Esophagus (tissue), 2 donors: ENCODE measurements at regions not wholly inside any gene's neighbourhood (a gene's known extent, or its start where the extent isn't known, plus 50 kb on each side); places are given as distances from the start of the nearest gene placed in this dataset.

Experiments
- H3K27ac ChIP-seq, 2 donors: one replicate each; pipeline ENCODE4 v1.5.1; 2013; ENCODE audit warnings: low read depth in 2 of 2, mild to moderate bottlenecking in 2 of 2, inconsistent platforms in 1 of 2, low read length in 1 of 2, moderate library complexity in 1 of 2
- H3K27me3 ChIP-seq, 2 donors: one replicate each; pipeline ENCODE4 v1.6.1; 2013; ENCODE audit warnings: low read length in 2 of 2, control low read depth in 1 of 2, mild to moderate bottlenecking in 1 of 2; ENCODE audit not compliant: insufficient read depth in 2 of 2, control insufficient read depth in 1 of 2
- H3K36me3 ChIP-seq, 2 donors: one replicate each; pipeline ENCODE4 v1.6.1; 2013; ENCODE audit warnings: low read length in 1 of 2; ENCODE audit not compliant: control insufficient read depth in 2 of 2, insufficient read depth in 2 of 2
- H3K4me1 ChIP-seq, 2 donors: one replicate each; pipeline ENCODE4 v1.6.1; 2013; ENCODE audit warnings: low read length in 1 of 2; ENCODE audit not compliant: control insufficient read depth in 2 of 2, insufficient read depth in 2 of 2
- H3K4me3 ChIP-seq, 2 donors: one replicate each; pipeline ENCODE4 v1.5.1; 2013; ENCODE audit warnings: low read length in 2 of 2, mild to moderate bottlenecking in 2 of 2, low read depth in 1 of 2, moderate library complexity in 1 of 2
- H3K9me3 ChIP-seq, 2 donors: one replicate each; pipeline ENCODE4 v1.6.1; 2013; ENCODE audit warnings: mild to moderate bottlenecking in 2 of 2, low read depth in 1 of 2, low read length in 1 of 2, moderate library complexity in 1 of 2; ENCODE audit not compliant: control insufficient read depth in 2 of 2, insufficient read depth in 1 of 2
- WGBS, 2 donors: extraction: QIAGEN DNeasy Blood & Tissue Kit; methylation state at CpG; one replicate each; pipeline ENCODE4 v1.1.7; 2013; 5-methylcytosine and 5-hydroxymethylcytosine counted together
- donor health status: healthy with polysubstance abuse.
- donor health status: Bipolar disorder and iron deficiency.

DNA sequence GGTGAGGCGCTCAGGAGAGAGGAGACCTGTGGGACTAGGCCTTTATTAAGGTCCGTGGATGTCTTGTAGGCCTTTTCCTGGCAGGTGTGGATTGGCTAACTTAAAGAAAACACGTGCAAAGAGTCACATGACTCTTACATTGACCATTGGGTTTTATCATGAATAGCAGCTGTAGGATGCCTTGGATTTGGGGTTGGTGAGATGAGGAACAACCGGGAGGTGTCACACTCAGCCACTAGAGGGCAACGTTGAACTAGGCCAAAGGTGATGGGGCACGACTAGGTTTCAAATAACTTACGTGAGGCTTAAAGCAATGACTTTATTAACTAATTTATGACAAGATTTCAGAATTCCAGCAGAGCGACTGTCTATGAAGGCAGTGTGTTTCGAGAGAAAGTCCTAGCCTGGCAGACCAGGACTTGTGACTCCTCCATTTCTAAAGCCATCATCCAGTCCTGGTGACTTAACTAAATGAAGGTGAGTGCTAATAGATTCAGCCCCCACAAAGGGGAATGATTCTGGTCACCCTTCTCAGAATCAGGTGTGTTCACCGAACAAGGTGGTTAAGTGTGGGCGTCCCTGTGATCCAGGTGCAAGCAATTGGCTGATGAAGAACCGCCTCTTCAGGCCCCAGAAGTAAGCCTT is 345.6 kb downstream of the MCTP2 start:
- Histone ChIP-seq H3K36me3 (no peaks in the 10 kb centered on the region), H3K9me3 (no peaks in the 10 kb centered on the region), H3K27ac (no peak overlapping the region), H3K4me3 (no peak overlapping the region), H3K4me1 (peaks cover 0 to 2% of the 10 kb centered on the region in 2 donors), H3K27me3 (no peaks in the 10 kb centered on the region)
- 59 to 62% methylated on average over 12 of the region's 12 CpGs for WGBS, 2 donors

GRCh38 chr15:94579286-94579685 is 347.9 kb downstream of the MCTP2 start:
- no peaks in the 10 kb centered on the region for H3K27me3 ChIP-seq
- no peak overlapping the region for H3K4me3 ChIP-seq
- H3K9me3 ChIP-seq: no peaks in the 10 kb centered on the region
- no peaks in the 10 kb centered on the region for H3K36me3 ChIP-seq
- whole genome bisulfite sequencing, 2 donors: 71 to 72% methylated on average over 5 of the region's 5 CpGs
- no peak overlapping the region for H3K27ac ChIP-seq
- H3K4me1 ChIP-seq: peaks cover 0 to 2% of the 10 kb centered on the region in 2 donors

DNA sequence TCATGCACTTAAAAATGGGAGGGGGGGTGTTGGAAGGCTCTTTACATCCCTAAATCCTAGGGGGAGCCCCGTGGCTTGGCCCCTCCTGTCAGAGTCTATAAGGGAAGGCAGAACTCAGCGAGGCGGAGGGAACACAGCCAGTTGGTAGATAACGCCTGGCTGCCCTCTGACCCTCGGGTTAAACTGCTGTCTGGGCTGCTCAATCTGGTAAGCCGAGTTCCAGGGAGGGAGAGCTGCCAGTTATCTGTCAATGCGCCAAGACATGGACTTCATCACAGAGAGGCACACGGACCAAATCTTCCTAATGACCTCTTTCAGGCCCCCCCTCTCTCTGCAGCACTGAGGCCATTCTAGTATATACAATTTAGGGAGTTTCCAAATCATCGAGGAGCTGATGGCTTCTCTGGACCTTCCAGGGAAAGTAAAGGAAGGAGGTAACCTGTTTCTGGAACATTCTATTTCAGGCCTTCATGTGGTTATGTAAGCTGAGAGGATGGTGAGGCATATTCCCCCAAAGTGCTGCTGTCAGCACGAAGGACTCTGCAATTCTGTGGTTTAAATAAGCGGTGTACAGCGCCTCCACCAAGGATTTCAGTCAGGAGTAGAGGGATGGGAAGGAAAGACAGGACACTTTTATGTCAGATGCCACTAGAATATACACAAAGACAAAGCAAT is 349.0 kb downstream of the MCTP2 start:
- no peak overlapping the region for H3K27ac ChIP-seq
- H3K36me3 ChIP-seq: no peaks in the 10 kb centered on the region
- 54 to 67% methylated on average over 12 of the region's 12 CpGs for WGBS, 2 donors
- H3K4me1 ChIP-seq: peaks cover 0 to 2% of the 10 kb centered on the region in 2 donors
- peaks cover 0 to 2% of the 10 kb centered on the region in 2 donors for H3K27me3 ChIP-seq
- H3K4me3 ChIP-seq: no peak overlapping the region
- H3K9me3 ChIP-seq: no peaks in the 10 kb centered on the region

DNA sequence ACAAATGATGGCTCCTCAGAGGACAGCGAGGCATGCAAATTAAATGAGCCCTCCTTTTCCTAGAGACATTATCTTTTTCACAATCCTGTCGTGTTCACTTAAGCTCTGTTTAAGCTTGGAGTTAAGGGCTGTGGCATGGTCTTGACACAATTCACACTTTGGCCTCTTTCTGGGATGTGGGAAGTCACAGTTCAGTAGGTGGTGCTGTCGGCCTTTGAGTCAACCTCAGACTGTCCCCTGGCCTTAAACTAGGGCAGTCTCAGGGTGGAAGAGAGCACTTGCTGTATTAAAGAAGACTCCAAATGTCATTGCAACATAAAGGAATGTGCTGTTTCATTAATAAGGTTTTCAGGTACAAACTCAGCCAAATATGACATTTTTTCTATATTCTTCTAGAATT is 351.0 kb downstream of the MCTP2 start:
- 52 to 64% methylated on average over 3 of the region's 3 CpGs for WGBS, 2 donors
- H3K27ac ChIP-seq: no peak overlapping the region
- H3K27me3 ChIP-seq: peaks cover 0 to 2% of the 10 kb centered on the region in 2 donors
- H3K36me3 ChIP-seq: no peaks in the 10 kb centered on the region
- peaks cover 0 to 2% of the 10 kb centered on the region in 2 donors for H3K4me1 ChIP-seq
- H3K4me3 ChIP-seq: no peak overlapping the region
- H3K9me3 ChIP-seq: no peaks in the 10 kb centered on the region

DNA sequence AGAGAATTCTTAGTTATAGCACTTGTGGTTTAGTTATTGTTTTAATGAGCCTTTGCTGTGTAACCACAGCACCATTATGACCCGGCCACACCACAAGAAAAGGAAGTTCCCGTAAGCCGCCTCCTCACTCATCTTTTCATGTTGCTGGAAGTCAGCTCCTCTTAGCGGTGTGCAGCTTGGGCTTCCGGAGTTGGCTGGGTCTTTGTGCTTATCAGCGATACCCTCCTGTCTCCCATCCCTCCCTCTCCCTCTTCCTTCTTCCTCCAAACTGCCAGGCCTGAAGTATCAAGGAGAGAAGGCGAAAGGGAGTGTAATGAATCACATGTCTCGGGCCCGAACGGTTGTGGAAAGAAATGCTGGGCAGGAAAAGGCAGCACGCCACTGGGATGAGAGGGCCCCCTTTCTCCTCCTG is 353.5 kb downstream of the MCTP2 start:
- Histone ChIP-seq H3K9me3 (no peaks in the 10 kb centered on the region), H3K27me3 (peaks cover 0 to 2% of the 10 kb centered on the region in 2 donors), H3K4me3 (no peak overlapping the region), H3K27ac (no peak overlapping the region), H3K4me1 (no peaks in the 10 kb centered on the region), H3K36me3 (no peaks in the 10 kb centered on the region)
- WGBS, 2 donors: 53 to 59% methylated on average over 11 of the region's 11 CpGs

DNA sequence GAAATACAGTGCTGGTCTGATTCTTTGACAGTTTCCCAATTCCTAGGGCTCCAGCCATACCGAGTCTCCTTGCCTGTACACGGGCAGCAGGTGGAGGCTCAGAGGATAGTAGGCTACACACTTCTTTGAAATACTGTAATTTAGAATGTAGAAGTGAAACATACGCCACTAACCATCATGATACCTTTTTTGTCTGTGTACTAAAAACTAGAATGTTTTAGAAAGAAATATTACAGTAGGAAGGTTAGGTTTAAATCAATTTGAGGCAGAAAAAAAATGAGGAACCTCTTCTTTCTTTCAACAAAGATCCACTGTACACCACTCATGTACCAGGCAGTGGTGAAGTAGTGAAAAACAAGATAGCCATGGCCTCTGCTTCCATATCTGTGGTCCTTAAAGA is 354.7 kb downstream of the MCTP2 start:
- H3K27ac ChIP-seq: no peak overlapping the region
- H3K9me3 ChIP-seq: no peaks in the 10 kb centered on the region
- 72 to 76% methylated on average over 3 of the region's 3 CpGs for WGBS, 2 donors
- no peaks in the 10 kb centered on the region for H3K4me1 ChIP-seq
- H3K27me3 ChIP-seq: peaks cover 0 to 2% of the 10 kb centered on the region in 2 donors
- no peak overlapping the region for H3K4me3 ChIP-seq
- no peaks in the 10 kb centered on the region for H3K36me3 ChIP-seq

DNA sequence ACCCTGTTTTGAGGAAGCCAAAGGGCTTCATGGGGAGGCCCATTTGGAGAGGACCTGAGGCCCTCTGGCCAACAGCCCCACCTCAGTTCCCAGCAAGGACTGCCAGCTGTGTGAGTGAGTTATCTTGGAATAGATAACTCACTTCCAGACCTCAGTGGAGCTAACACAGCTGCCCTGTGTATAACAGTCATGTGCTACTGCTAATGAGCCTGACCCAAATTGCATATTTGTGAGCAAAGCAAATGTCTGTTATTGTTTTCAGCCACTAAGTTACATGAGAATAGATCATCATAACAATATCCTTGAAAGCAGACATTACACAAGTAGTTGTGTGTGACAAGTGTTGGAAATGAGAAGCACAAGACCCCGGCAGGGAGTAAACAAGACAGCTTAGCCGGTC is 355.8 kb downstream of the MCTP2 start:
- no peak overlapping the region for H3K27ac ChIP-seq
- H3K27me3 ChIP-seq: peaks cover 0 to 2% of the 10 kb centered on the region in 2 donors
- no peak overlapping the region for H3K4me3 ChIP-seq
- H3K9me3 ChIP-seq: no peaks in the 10 kb centered on the region
- WGBS, 2 donors: 52 to 58% methylated on average over 2 of the region's 2 CpGs
- H3K36me3 ChIP-seq: no peaks in the 10 kb centered on the region
- H3K4me1 ChIP-seq: no peaks in the 10 kb centered on the region

DNA sequence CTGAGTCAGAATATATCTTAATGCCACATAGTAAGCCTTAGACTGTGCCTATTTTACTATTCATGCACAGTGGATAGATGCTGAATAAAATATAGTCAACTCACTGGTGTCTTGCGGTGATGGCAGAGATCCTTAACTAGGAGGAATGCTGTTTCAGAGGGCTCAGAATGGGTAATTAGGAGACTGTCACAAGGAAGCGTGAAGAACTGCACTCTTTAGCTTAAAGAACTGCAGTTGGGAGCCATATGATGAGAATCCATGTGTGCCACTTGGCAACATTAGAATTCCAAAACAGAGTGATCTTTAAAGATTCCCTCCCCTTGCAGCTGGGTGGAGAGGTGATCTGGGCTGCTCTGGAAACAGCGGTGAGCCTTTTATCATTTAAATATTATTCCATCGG is 357.6 kb downstream of the MCTP2 start:
- peaks cover 0 to 2% of the 10 kb centered on the region in 2 donors for H3K27me3 ChIP-seq
- H3K36me3 ChIP-seq: no peaks in the 10 kb centered on the region
- H3K9me3 ChIP-seq: no peaks in the 10 kb centered on the region
- no peak overlapping the region for H3K27ac ChIP-seq
- 84 to 89% methylated on average over 4 of the region's 4 CpGs for WGBS, 2 donors
- H3K4me3 ChIP-seq: no peak overlapping the region
- H3K4me1 ChIP-seq: no peaks in the 10 kb centered on the region

- Histone ChIP-seq H3K27me3 (no peaks in the 10 kb centered on the region), H3K4me3 (no peak overlapping the region), H3K9me3 (no peaks in the 10 kb centered on the region), H3K36me3 (no peaks in the 10 kb centered on the region), H3K4me1 (no peaks in the 10 kb centered on the region), H3K27ac (no peak overlapping the region)
Measured at GRCh38 chr15:94592495-94592894, 361.1 kb downstream of the MCTP2 start.

DNA sequence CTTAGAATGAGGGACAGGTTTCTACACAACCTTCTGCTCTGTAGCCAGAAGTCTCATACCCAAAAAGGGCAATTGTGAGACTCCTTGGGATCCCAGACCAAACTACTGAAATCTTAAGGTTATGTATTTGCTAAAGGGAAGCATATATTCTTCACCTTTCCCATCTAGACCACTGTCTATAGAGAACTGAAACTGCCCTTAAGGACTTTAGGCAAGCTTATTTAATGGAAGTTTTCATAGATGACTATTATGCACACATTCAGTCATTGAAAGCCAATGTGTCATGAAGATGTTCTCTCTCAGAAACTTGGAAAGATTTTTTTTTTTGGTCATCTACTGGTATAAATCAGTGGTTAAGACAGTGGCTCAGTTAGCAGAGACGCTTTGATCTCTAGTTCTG is 365.3 kb downstream of the MCTP2 start:
- no peak overlapping the region for H3K4me3 ChIP-seq
- WGBS, 2 donors: 80 to 91% methylated on average over 1 of the region's 1 CpG

More for the DNA sequence above, 365.3 kb downstream of the MCTP2 start:
- Histone ChIP-seq H3K27me3 (no peaks in the 10 kb centered on the region), H3K36me3 (no peaks in the 10 kb centered on the region), H3K27ac (no peak overlapping the region), H3K4me1 (no peaks in the 10 kb centered on the region), H3K9me3 (no peaks in the 10 kb centered on the region)
